ENCODE measurements at regions not wholly inside any gene's neighbourhood (a gene's known extent, or its start where the extent isn't known, plus 50 kb on each side); places are given as distances from the start of the nearest gene placed in this dataset.

- no peak for DNase-seq (ENCODE audit: low read depth in 1 of 2, low spot score in 2 of 2)
- Histone ChIP-seq H3K18ac (ENCODE audit: extremely low read depth, low read length) (no peak overlapping the region), H2BK20ac (ENCODE audit: low read length) (no peak overlapping the region), H3K9me3 (ENCODE audit: insufficient read depth in 2 of 2, low read depth in 1 of 2, low read length in 1 of 2) (no peaks in the 10 kb centered on the region), H2AFZ (ENCODE audit: low read length) (no peak overlapping the region), H4K8ac (ENCODE audit: extremely low read depth, insufficient read depth, low read length) (no peak overlapping the region), H2BK15ac (ENCODE audit: low read length) (no peak overlapping the region), H3K4ac (replicated peaks; ENCODE audit: insufficient read length, low read depth, low read length) (no peak overlapping the region), H3K4me3 (ENCODE audit: extremely low read depth in 1 of 4, insufficient read depth in 2 of 4, low read depth in 3 of 4, low read length in 4 of 4) (no peak overlapping the region), H2BK12ac (ENCODE audit: low read depth, low read length) (no peak overlapping the region), H3K23me2 (ENCODE audit: low read depth, low read length) (no peaks in the 10 kb centered on the region), H3K4me2 (ENCODE audit: insufficient read depth in 1 of 2, low read depth in 2 of 2, low read length in 2 of 2) (no peak overlapping the region), H3K9ac (replicated peaks in 1 of 4; ENCODE audit: extremely low read depth in 1 of 4, low read depth in 3 of 4, low read length in 3 of 4) (no peak overlapping the region), H3K56ac (replicated peaks; ENCODE audit: insufficient read length, low read depth, low read length) (no peak overlapping the region), H3K79me2 (ENCODE audit: control insufficient read depth in 1 of 2, insufficient read depth in 2 of 2, low read length in 2 of 2) (no peaks in the 10 kb centered on the region), H2BK120ac (replicated peaks; ENCODE audit: low read depth, low read length) (no peak overlapping the region), H3K4me1 (replicated peaks in 1 of 4; ENCODE audit: control insufficient read depth in 3 of 4, insufficient read depth in 4 of 4, low read length in 3 of 4) (peaks cover 0 to 3% (median 1%) of the 10 kb centered on the region in 4 experiments; a peak in 3 of 7 replicates), H2BK5ac (ENCODE audit: low read depth, low read length) (no peak overlapping the region), H4K91ac (replicated peaks; ENCODE audit: insufficient read length, low read length) (no peak overlapping the region), H4K5ac (ENCODE audit: insufficient read length, low read depth, low read length) (no peak overlapping the region), H3K23ac (ENCODE audit: insufficient read length) (no peak overlapping the region), H3K79me1 (ENCODE audit: low read depth, low read length) (no peaks in the 10 kb centered on the region), H3K27me3 (replicated peaks in 1 of 4; ENCODE audit: control insufficient read depth in 3 of 4, extremely low read depth in 1 of 4, insufficient read depth in 3 of 4, low read length in 3 of 4) (no peaks in the 10 kb centered on the region; a peak in 1 of 7 replicates), H3K27ac (ENCODE audit: low read depth, low read length) (no peak overlapping the region), H4K20me1 (replicated peaks in 1 of 2; ENCODE audit: control insufficient read depth in 1 of 2, insufficient read depth in 2 of 2, low read length in 2 of 2) (no peaks in the 10 kb centered on the region), H2AK5ac (ENCODE audit: low read depth, low read length) (no peak overlapping the region), H3K14ac (ENCODE audit: insufficient read length) (no peak overlapping the region), H3K36me3 (ENCODE audit: control insufficient read depth in 2 of 4, insufficient read depth in 4 of 4, low read length in 3 of 4) (no peaks in the 10 kb centered on the region)
- CTCF ChIA-PET (ENCODE audit: partially characterized antibody) = no interaction called here
- 90% methylated on average over 2 of the region's 2 CpGs; no CpG with 5 or more reads in 1 of the 2 experiments for WGBS, 2 experiments (ENCODE audit: extremely low coverage in 1 of 2, insufficient coverage in 1 of 2, insufficient read length in 1 of 2, insufficient replicate concordance in 2 of 2, low coverage in 1 of 2, low lambda C conversion rate in 2 of 2, missing lambda C conversion rate in 1 of 2)
- POLR2A ChIA-PET (ENCODE audit: partially characterized antibody) = no interaction called here
- FAIRE-seq = no peak
- TF ChIP-seq USF2 (IDR thresholded peaks at IDR 0.05; ENCODE audit: low read length) = no peak
- no peak for TF ChIP-seq RFX5 (IDR thresholded peaks at IDR 0.05; ENCODE audit: borderline replicate concordance, low read depth, low read length)
Observed at GRCh38 chr4:14528918-14529317, 473.4 kb upstream of the CPEB2 start.

Data from H1 (cell line).